ENCODE measurements at regions not wholly inside any gene's neighbourhood (a gene's known extent, or its start where the extent isn't known, plus 50 kb on each side); places are given as distances from the start of the nearest gene placed in this dataset.
A peak's percentile ranks its signal among the peaks of the same experiment; 100 is the strongest.

DNA sequence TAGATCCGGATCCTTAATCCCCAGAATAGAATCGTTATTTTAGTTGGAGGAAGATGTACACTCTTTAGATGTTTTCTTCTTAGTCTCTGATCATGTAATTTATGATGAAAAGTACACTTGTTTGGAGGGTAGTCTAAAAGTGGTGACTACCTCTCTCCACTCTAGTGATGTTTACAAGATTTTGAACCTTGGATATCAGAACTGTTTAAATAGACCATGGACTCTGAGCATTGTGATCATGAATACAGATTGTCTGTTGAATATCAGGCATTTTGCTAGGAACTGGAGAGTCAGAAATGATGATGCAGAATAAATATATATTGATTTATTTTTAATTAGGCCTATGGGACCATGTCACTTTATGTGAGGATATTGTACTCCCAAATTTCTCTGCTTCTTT, 706.3 kb upstream of the WWC1 start (continued):
- TF ChIP-seq NCOR1 (IDR thresholded peaks at IDR 0.05; ENCODE audit: borderline replicate concordance, low read length): 0 out of 2 replicates have a peak, but pooled peaks have one; percentile 31
- no peak for TF ChIP-seq SNAI1 (CRISPR knock-in tag; IDR thresholded peaks at IDR 0.05; ENCODE audit: borderline replicate concordance)
- TF ChIP-seq ZNF557 (CRISPR knock-in tag; IDR thresholded peaks at IDR 0.05): no peak
- TF ChIP-seq, protein P1, sequence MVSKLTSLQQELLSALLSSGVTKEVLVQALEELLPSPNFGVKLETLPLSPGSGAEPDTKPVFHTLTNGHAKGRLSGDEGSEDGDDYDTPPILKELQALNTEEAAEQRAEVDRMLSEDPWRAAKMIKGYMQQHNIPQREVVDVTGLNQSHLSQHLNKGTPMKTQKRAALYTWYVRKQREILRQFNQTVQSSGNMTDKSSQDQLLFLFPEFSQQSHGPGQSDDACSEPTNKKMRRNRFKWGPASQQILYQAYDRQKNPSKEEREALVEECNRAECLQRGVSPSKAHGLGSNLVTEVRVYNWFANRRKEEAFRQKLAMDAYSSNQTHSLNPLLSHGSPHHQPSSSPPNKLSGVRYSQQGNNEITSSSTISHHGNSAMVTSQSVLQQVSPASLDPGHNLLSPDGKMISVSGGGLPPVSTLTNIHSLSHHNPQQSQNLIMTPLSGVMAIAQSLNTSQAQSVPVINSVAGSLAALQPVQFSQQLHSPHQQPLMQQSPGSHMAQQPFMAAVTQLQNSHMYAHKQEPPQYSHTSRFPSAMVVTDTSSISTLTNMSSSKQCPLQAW (CRISPR knock-in tag; IDR thresholded peaks at IDR 0.05): no peak
- TF ChIP-seq PHF5A (CRISPR knock-in tag; IDR thresholded peaks at IDR 0.05; ENCODE audit: low read depth, unreplicated experiment): no peak
- peak; percentile 61 for TF ChIP-seq HNF4A (CRISPR knock-in tag; IDR thresholded peaks at IDR 0.05)
- no peak for TF ChIP-seq ZBTB3 (CRISPR knock-in tag; IDR thresholded peaks at IDR 0.05; ENCODE audit: borderline replicate concordance, low read depth)
- TF ChIP-seq ZNF510 (CRISPR knock-in tag; IDR thresholded peaks at IDR 0.05; ENCODE audit: low read depth): no peak

- H4K20me1 ChIP-seq (ENCODE audit: insufficient read depth, low read length): no peaks in the 10 kb centered on the region
- H3K4me3 ChIP-seq (replicated peaks in 1 of 3; ENCODE audit: insufficient read depth in 1 of 3, low read depth in 2 of 3, low read length in 3 of 3): no peak overlapping the region
- WGBS (ENCODE audit: low lambda C conversion rate): 27% methylated on average over 5 of the region's 5 CpGs
- no peak overlapping the region for H3K9ac ChIP-seq (ENCODE audit: insufficient read depth, low read depth, low read length)
- no peak overlapping the region for H2AFZ ChIP-seq (ENCODE audit: low read length)
- no TSS peak for BruUV-seq (replicated peaks)
- intact Hi-C loops (cut with micrococcal nuclease; ENCODE audit: unreplicated experiment): no loop called here
- no peaks in the 10 kb centered on the region for H3K9me3 ChIP-seq (ENCODE audit: low read length)
- in situ Hi-C loops (cut with HindIII; ENCODE audit: extremely low pct_ligation_motif_present, low pct_unique_long_range_greater_than_20kb): no loop called here
- H3K27ac ChIP-seq (ENCODE audit: extremely low read length, insufficient read depth, low read length): no peak overlapping the region
- ChIA-PET CTCF (ENCODE audit: low intra/inter-chr PET ratio, low total read pairs) (no interaction called here), POLR2A (no interaction called here)
- no peak overlapping the region for H3K4me2 ChIP-seq (ENCODE audit: low read depth, low read length)
- H3K79me2 ChIP-seq (ENCODE audit: insufficient read depth, low read length): no peaks in the 10 kb centered on the region
- DNase-seq (ENCODE audit: low spot score): peak; percentile 11
- FAIRE-seq: peak; percentile 4
- no peaks in the 10 kb centered on the region for H3K36me3 ChIP-seq (replicated peaks in 1 of 2; ENCODE audit: control insufficient read depth in 1 of 2, insufficient read depth in 2 of 2, low read length in 2 of 2)
- H3K4me1 ChIP-seq (ENCODE audit: insufficient read depth, low read length): peaks cover 9% of the 10 kb centered on the region; the same call in 1 of the 2 replicates
- no peak for TF ChIP-seq PRPF4 (IDR thresholded peaks at IDR 0.05; ENCODE audit: low read depth, low read length, poor library complexity, severe bottlenecking)
- TF ChIP-seq CTCF (CRISPR knock-in tag; IDR thresholded peaks at IDR 0.05): peak; percentile 55
- TF ChIP-seq ZNF543 (CRISPR knock-in tag; IDR thresholded peaks at IDR 0.05): no peak
- TF ChIP-seq STAG1 (CRISPR knock-in tag; IDR thresholded peaks at IDR 0.05): peak; percentile 35; the same call in 1 of the 2 replicates
- TF ChIP-seq FOXP1 (IDR thresholded peaks at IDR 0.05): no peak
- TF ChIP-seq FOXP1 (CRISPR knock-in tag; IDR thresholded peaks at IDR 0.05): no peak
- peak; percentile 92 for ATAC-seq
- H3K27me3 ChIP-seq (ENCODE audit: control insufficient read depth in 1 of 2, insufficient read depth in 2 of 2, low read length in 2 of 2): no peaks in the 10 kb centered on the region
These were observed 703.5 kb upstream of the WWC1 start for GRCh38 chr5:167587772-167588437.
